IMR-90 (cell line): ENCODE measurements at regions not wholly inside any gene's neighbourhood (a gene's known extent, or its start where the extent isn't known, plus 50 kb on each side); places are given as distances from the start of the nearest gene placed in this dataset.

Experiments used
- ATAC-seq: fragments of 200-7000 bp; cut with Tn5 transposase; 2 replicates; pipeline ENCODE4 v1.9.1; 2020; ENCODE audit warnings: low read depth, mild to moderate bottlenecking, moderate library complexity
- BruUV-seq: library from RNA; stranded (reverse); fragments of 400-500 nt; replicated peaks from 2 replicates; lab custom pipeline; 2021; lab: Mats Ljungman, UMichigan
- CTCF ChIA-PET: fragments of 300-600 bp; formaldehyde crosslinking; extraction: SDS; loops from one replicate; lab custom pipeline; 2021; ENCODE audit warnings: antibody characterized with exemption; lab: Yijun Ruan, JAX
- POLR2A ChIA-PET: fragments of 300-600 bp; sonication (Branson Sonifier 250); formaldehyde crosslinking; loops from one replicate; lab custom pipeline; 2022; ENCODE audit warnings: antibody characterized with exemption; ENCODE audit not compliant: unreplicated experiment; lab: Charles Lee
- DNase-seq: peaks from one replicate; pipeline ENCODE4 v3.0.0; 2013
- H2AFZ ChIP-seq: replicated peaks from 2 replicates; pipeline ENCODE3; 2013; ENCODE audit warnings: low read length, mild to moderate bottlenecking; ENCODE audit not compliant: poor library complexity
- H2AK5ac ChIP-seq: 2 replicates; pipeline ENCODE4 v1.6.1; 2013; ENCODE audit warnings: low read depth, low read length, inconsistent platforms
- H2AK9ac ChIP-seq: replicated peaks from 2 replicates; pipeline ENCODE3; 2013; ENCODE audit warnings: mild to moderate bottlenecking, low read depth, low read length, moderate library complexity; ENCODE audit not compliant: poor library complexity
- H2BK120ac ChIP-seq: 2 replicates; pipeline ENCODE4 v1.6.1; 2013; ENCODE audit warnings: low read depth, low read length, inconsistent platforms
- H2BK15ac ChIP-seq: 3 replicates; pipeline ENCODE4 v1.6.1; 2013; ENCODE audit warnings: low read depth, low read length, inconsistent platforms
- H2BK20ac ChIP-seq: 2 replicates; pipeline ENCODE4 v1.6.1; 2013; ENCODE audit warnings: low read depth, mild to moderate bottlenecking, inconsistent platforms, low read length, moderate library complexity
- H2BK5ac ChIP-seq: 2 replicates; pipeline ENCODE4 v1.6.1; 2013; ENCODE audit warnings: mild to moderate bottlenecking, low read depth, low read length, inconsistent platforms; ENCODE audit not compliant: poor library complexity, severe bottlenecking
- H3K14ac ChIP-seq: replicated peaks from 2 replicates; pipeline ENCODE4 v1.6.1; 2013; ENCODE audit warnings: low read depth, low read length, inconsistent platforms
- H3K18ac ChIP-seq: 2 replicates; pipeline ENCODE4 v1.6.1; 2013; ENCODE audit warnings: low read depth, low read length, control low read depth
- H3K23ac ChIP-seq: 2 replicates; pipeline ENCODE4 v1.6.1; 2013; ENCODE audit warnings: low read depth, low read length, inconsistent platforms
- H3K27ac ChIP-seq: 2 replicates; pipeline ENCODE4 v1.5.1; 2013; ENCODE audit warnings: mild to moderate bottlenecking, control low read depth, low read length; ENCODE audit not compliant: insufficient read depth
- H3K27me3 ChIP-seq: 2 replicates; pipeline ENCODE4 v1.6.1; 2013; ENCODE audit warnings: low read length; ENCODE audit not compliant: control insufficient read depth, insufficient read depth
- H3K36me3 ChIP-seq: 2 replicates; pipeline ENCODE4 v1.6.1; 2013; ENCODE audit warnings: low read length, mixed read lengths; ENCODE audit not compliant: control insufficient read depth, insufficient read depth
- H3K4ac ChIP-seq: 2 replicates; pipeline ENCODE4 v1.6.1; 2013; ENCODE audit warnings: low read depth, low read length, inconsistent platforms
- H3K4me1 ChIP-seq: 2 replicates; pipeline ENCODE4 v1.6.1; 2013; ENCODE audit warnings: low read length, mixed read lengths; ENCODE audit not compliant: control insufficient read depth, insufficient read depth
- H3K4me2 ChIP-seq: 2 replicates; pipeline ENCODE4 v1.6.1; 2013; ENCODE audit warnings: low read depth, mild to moderate bottlenecking, control low read depth, low read length, moderate library complexity
- H3K4me3 ChIP-seq: 2 replicates; pipeline ENCODE4 v1.5.1; 2013; ENCODE audit warnings: low read depth, mild to moderate bottlenecking, control low read depth, low read length, moderate library complexity; ENCODE audit not compliant: insufficient read depth
- H3K56ac ChIP-seq: 2 replicates; pipeline ENCODE4 v1.6.1; 2013; ENCODE audit warnings: low read length, inconsistent platforms; ENCODE audit not compliant: insufficient read depth; ENCODE audit errors: extremely low read depth
- H3K79me1 ChIP-seq, 2 experiments: 2 replicates each; pipeline ENCODE4 v1.6.1; 2013; ENCODE audit warnings: low read length in 2 of 2, inconsistent platforms in 1 of 2, low read depth in 1 of 2
- H3K9ac ChIP-seq: 2 replicates; pipeline ENCODE4 v1.6.1; 2013; ENCODE audit warnings: low read depth, low read length, control low read depth
- H3K9me1 ChIP-seq: 2 replicates; pipeline ENCODE4 v1.6.1; 2013; ENCODE audit warnings: low read length, inconsistent platforms; ENCODE audit not compliant: insufficient read depth
- H3K9me3 ChIP-seq: 2 replicates; pipeline ENCODE4 v1.6.1; 2013; ENCODE audit warnings: low read length; ENCODE audit not compliant: control insufficient read depth, insufficient read depth
- H4K20me1 ChIP-seq: 2 replicates; pipeline ENCODE4 v1.6.1; 2013; ENCODE audit warnings: low read length, inconsistent platforms; ENCODE audit not compliant: insufficient read depth
- H4K5ac ChIP-seq: 2 replicates; pipeline ENCODE4 v1.6.1; 2013; ENCODE audit warnings: mild to moderate bottlenecking, low read depth, low read length, control low read depth
- H4K8ac ChIP-seq, 2 experiments: 2 replicates each; pipeline ENCODE4 v1.6.1; 2013; ENCODE audit warnings: low read depth in 2 of 2, low read length in 2 of 2, control low read depth in 1 of 2, inconsistent platforms in 1 of 2
- H4K91ac ChIP-seq: 2 replicates; pipeline ENCODE4 v1.6.1; 2013; ENCODE audit warnings: low read depth, low read length, inconsistent platforms; ENCODE audit not compliant: insufficient read depth
- BHLHE40 ChIP-seq: fragments of 150-350 bp; IDR thresholded peaks from 2 replicates; pipeline ENCODE4 v1.6.1; 2016; ENCODE audit warnings: mild to moderate bottlenecking, low read depth, low read length
- CEBPB ChIP-seq: IDR thresholded peaks from 2 replicates; pipeline ENCODE4 v1.6.1; 2012; ENCODE audit warnings: low read depth, low read length, improper control_type of control experiment
- CHD1 ChIP-seq: IDR thresholded peaks from 2 replicates; pipeline ENCODE4 v1.6.1; 2012; ENCODE audit warnings: low read depth, low read length, improper control_type of control experiment
- ELK1 ChIP-seq: fragments of 150-350 bp; IDR thresholded peaks from 2 replicates; pipeline ENCODE4 v1.6.1; 2016; ENCODE audit warnings: low read depth, mild to moderate bottlenecking, low read length, moderate library complexity, borderline replicate concordance
- FOS ChIP-seq: fragments of 150-350 bp; IDR thresholded peaks from 2 replicates; pipeline ENCODE4 v1.6.1; 2016; ENCODE audit warnings: low read depth, low read length
- MAFK ChIP-seq: IDR thresholded peaks from 2 replicates; pipeline ENCODE4 v1.6.1; 2012; ENCODE audit warnings: low read depth, low read length, improper control_type of control experiment
- MAZ ChIP-seq: IDR thresholded peaks from 2 replicates; pipeline ENCODE4 v1.6.1; 2012; ENCODE audit warnings: low read depth, mild to moderate bottlenecking, low read length, improper control_type of control experiment, moderate library complexity, borderline replicate concordance
- MXI1 ChIP-seq: IDR thresholded peaks from 2 replicates; pipeline ENCODE4 v1.6.1; 2012; ENCODE audit warnings: low read depth, mild to moderate bottlenecking, low read length, moderate library complexity, borderline replicate concordance
- POLR2A ChIP-seq: IDR thresholded peaks from 2 replicates; pipeline ENCODE4 v1.6.1; 2012; ENCODE audit warnings: mild to moderate bottlenecking, low read depth, low read length
- RAD21 ChIP-seq: IDR thresholded peaks from 2 replicates; pipeline ENCODE4 v1.6.1; 2012; ENCODE audit warnings: low read length, improper control_type of control experiment
- RFX5 ChIP-seq: IDR thresholded peaks from 2 replicates; pipeline ENCODE4 v1.8.0; 2012; ENCODE audit warnings: low read depth, mild to moderate bottlenecking, low read length, moderate library complexity
- SMC3 ChIP-seq: fragments of 150-350 bp; IDR thresholded peaks from 2 replicates; pipeline ENCODE4 v1.6.1; 2016; ENCODE audit warnings: low read depth, mild to moderate bottlenecking, antibody characterized with exemption, low read length, moderate library complexity
- WGBS, 2 experiments: methylation state at CpG; one replicate each; pipeline versions ENCODE4 v1.1.5 to v1.1.7; 2013; ENCODE audit warnings: missing lambda C conversion rate in 2 of 2; ENCODE audit not compliant: insufficient read length in 1 of 2; ENCODE audit errors: extremely low coverage in 2 of 2; 5-methylcytosine and 5-hydroxymethylcytosine counted together
- dilution Hi-C: fragments of 300-500 bp; cut with HindIII; formaldehyde crosslinking; loops from one replicate; pipeline ENCODE4 v1.14.3; 2018; ENCODE audit warnings: low sequenced_read_pairs; ENCODE audit not compliant: unreplicated experiment
- in situ Hi-C: fragments of 300-500 bp; cut with MboI; formaldehyde crosslinking; loops from 3 replicates; pipeline ENCODE4 v1.14.3; 2019; ENCODE audit warnings: low sequenced_read_pairs, inconsistent platforms, mixed read lengths
- intact Hi-C: fragments of 100-400 bp; cut with micrococcal nuclease; formaldehyde crosslinking; loops from 2 replicates; pipeline ENCODE4 v1.10.0; 2022
- TF ChIP-seq, protein P1 (sequence below): fragments of 150-350 bp; IDR thresholded peaks from 2 replicates; pipeline ENCODE4 v1.6.1; 2017; ENCODE audit warnings: mild to moderate bottlenecking, antibody characterized with exemption, low read length, low read depth
- TF ChIP-seq, protein P2 (sequence below): conservative IDR thresholded peaks from 2 replicates; pipeline ENCODE4 v1.5.1; 2012; ENCODE audit warnings: mild to moderate bottlenecking, low read depth, low read length, improper control_type of control experiment

GRCh38 chrX:79263550-79263949 lies 103.6 kb downstream of the ITM2A start:
- dilution Hi-C loops (no loop called here), in situ Hi-C loops (no loop called here)

More at GRCh38 chrX:79263550-79263949, 103.6 kb downstream of the ITM2A start:
- H2AFZ ChIP-seq, result no peak overlapping the region
- no peaks in the 10 kb centered on the region for H4K20me1 ChIP-seq
- no peak overlapping the region for H4K8ac ChIP-seq
- ChIA-PET CTCF (no interaction called here), POLR2A (no interaction called here)
- no peak overlapping the region for H3K4me2 ChIP-seq
- H3K79me1 ChIP-seq, result no peaks in the 10 kb centered on the region
- H4K5ac ChIP-seq, result no peak overlapping the region
- ATAC-seq, result no peak
- H3K9ac ChIP-seq, result no peak overlapping the region
- H3K14ac ChIP-seq, result no peak overlapping the region
- H4K91ac ChIP-seq, result no peak overlapping the region
- no peak for DNase-seq
- H3K9me3 ChIP-seq, result no peaks in the 10 kb centered on the region
- H2BK5ac ChIP-seq, result no peak overlapping the region
- no TSS peak for BruUV-seq
- no peak overlapping the region for H3K27ac ChIP-seq
- no peak overlapping the region for H3K56ac ChIP-seq
- H3K23ac ChIP-seq, result no peak overlapping the region
- no CpG with 5 or more reads among the region's 1 CpG for WGBS, 2 experiments
- H2BK15ac ChIP-seq, result no peak overlapping the region
- no peak overlapping the region for H3K4me3 ChIP-seq
- no peak overlapping the region for H2AK9ac ChIP-seq
- H2BK120ac ChIP-seq, result no peak overlapping the region
- intact Hi-C loops, result no loop called here
- no peak overlapping the region for H2AK5ac ChIP-seq
- H3K18ac ChIP-seq, result no peak overlapping the region
- TF ChIP-seq CHD1, result no peak
- TF ChIP-seq, protein P1, sequence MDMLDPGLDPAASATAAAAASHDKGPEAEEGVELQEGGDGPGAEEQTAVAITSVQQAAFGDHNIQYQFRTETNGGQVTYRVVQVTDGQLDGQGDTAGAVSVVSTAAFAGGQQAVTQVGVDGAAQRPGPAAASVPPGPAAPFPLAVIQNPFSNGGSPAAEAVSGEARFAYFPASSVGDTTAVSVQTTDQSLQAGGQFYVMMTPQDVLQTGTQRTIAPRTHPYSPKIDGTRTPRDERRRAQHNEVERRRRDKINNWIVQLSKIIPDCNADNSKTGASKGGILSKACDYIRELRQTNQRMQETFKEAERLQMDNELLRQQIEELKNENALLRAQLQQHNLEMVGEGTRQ, result no peak
- TF ChIP-seq RAD21, result no peak
- TF ChIP-seq BHLHE40, result no peak
- TF ChIP-seq MXI1, result no peak
- no peak for TF ChIP-seq MAZ
- no peak for TF ChIP-seq ELK1
- TF ChIP-seq, protein P2, sequence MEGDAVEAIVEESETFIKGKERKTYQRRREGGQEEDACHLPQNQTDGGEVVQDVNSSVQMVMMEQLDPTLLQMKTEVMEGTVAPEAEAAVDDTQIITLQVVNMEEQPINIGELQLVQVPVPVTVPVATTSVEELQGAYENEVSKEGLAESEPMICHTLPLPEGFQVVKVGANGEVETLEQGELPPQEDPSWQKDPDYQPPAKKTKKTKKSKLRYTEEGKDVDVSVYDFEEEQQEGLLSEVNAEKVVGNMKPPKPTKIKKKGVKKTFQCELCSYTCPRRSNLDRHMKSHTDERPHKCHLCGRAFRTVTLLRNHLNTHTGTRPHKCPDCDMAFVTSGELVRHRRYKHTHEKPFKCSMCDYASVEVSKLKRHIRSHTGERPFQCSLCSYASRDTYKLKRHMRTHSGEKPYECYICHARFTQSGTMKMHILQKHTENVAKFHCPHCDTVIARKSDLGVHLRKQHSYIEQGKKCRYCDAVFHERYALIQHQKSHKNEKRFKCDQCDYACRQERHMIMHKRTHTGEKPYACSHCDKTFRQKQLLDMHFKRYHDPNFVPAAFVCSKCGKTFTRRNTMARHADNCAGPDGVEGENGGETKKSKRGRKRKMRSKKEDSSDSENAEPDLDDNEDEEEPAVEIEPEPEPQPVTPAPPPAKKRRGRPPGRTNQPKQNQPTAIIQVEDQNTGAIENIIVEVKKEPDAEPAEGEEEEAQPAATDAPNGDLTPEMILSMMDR, result no peak
- TF ChIP-seq POLR2A, result no peak
- no peak for TF ChIP-seq SMC3
- TF ChIP-seq RFX5, result no peak
- TF ChIP-seq MAFK, result no peak
- TF ChIP-seq CEBPB, result no peak
- TF ChIP-seq FOS, result no peak
- H3K27me3 ChIP-seq, result no peaks in the 10 kb centered on the region
- H3K9me1 ChIP-seq, result no peaks in the 10 kb centered on the region
- H3K4ac ChIP-seq, result no peak overlapping the region
- no peak overlapping the region for H2BK20ac ChIP-seq
- H3K36me3 ChIP-seq, result no peaks in the 10 kb centered on the region
- H3K4me1 ChIP-seq, result no peaks in the 10 kb centered on the region
